Neural crest cell (in vitro differentiated cells): ENCODE measurements at regions not wholly inside any gene's neighbourhood (a gene's known extent, or its start where the extent isn't known, plus 50 kb on each side); places are given as distances from the start of the nearest gene placed in this dataset.

Experiments used
- DNase-seq: peaks from one replicate; pipeline ENCODE4 v3.0.0; 2021; ENCODE audit warnings: low read depth, mixed read lengths, low spot score
- H3K27ac Mint-ChIP-seq: one replicate; pipeline ENCODE4 v1.8.0; 2021; ENCODE audit warnings: mild to moderate bottlenecking, mixed read lengths; ENCODE audit not compliant: unreplicated experiment
- H3K27me3 Mint-ChIP-seq: 2 replicates; pipeline ENCODE4 v1.8.0; 2021; ENCODE audit warnings: low read depth, mild to moderate bottlenecking, mixed read lengths
- H3K36me3 Mint-ChIP-seq: 2 replicates; pipeline ENCODE4 v1.8.0; 2021; ENCODE audit warnings: low read depth, mild to moderate bottlenecking, mixed read lengths
- H3K4me1 Mint-ChIP-seq: 2 replicates; pipeline ENCODE4 v1.8.0; 2021; ENCODE audit warnings: mixed read lengths
- H3K4me3 Mint-ChIP-seq: one replicate; pipeline ENCODE4 v1.8.0; 2021; ENCODE audit warnings: mild to moderate bottlenecking, mixed read lengths
- H3K9me3 Mint-ChIP-seq: 2 replicates; pipeline ENCODE4 v1.8.0; 2021; ENCODE audit warnings: mixed read lengths
- CTCF ChIP-seq: fragments of 200-600 bp; sonication (generic); conservative IDR thresholded peaks from 2 replicates; pipeline ENCODE4 v1.5.0; 2021; ENCODE audit warnings: antibody characterized with exemption, mild to moderate bottlenecking

GRCh38 chr17:15112846-15113617 lies 152.1 kb downstream of the PMP22 start:
- Mint-ChIP-seq H3K9me3 (peaks cover 10% of the 10 kb centered on the region), H3K27ac (no peak overlapping the region), H3K4me1 (peaks cover 22% of the 10 kb centered on the region), H3K4me3 (no peak overlapping the region), H3K36me3 (peaks cover 7% of the 10 kb centered on the region), H3K27me3 (no peaks in the 10 kb centered on the region)
- DNase-seq: no peak
- TF ChIP-seq CTCF: no peak

GRCh38 chr17:15109608-15110007 lies 155.5 kb downstream of the PMP22 start:
- no peak for TF ChIP-seq CTCF
- Mint-ChIP-seq H3K27ac (no peak overlapping the region), H3K4me1 (peaks cover 18% of the 10 kb centered on the region), H3K9me3 (peaks cover 1% of the 10 kb centered on the region), H3K27me3 (no peaks in the 10 kb centered on the region), H3K36me3 (no peaks in the 10 kb centered on the region), H3K4me3 (no peak overlapping the region)
- no peak for DNase-seq

- H3K36me3 Mint-ChIP-seq: no peaks in the 10 kb centered on the region
- peaks cover 18% of the 10 kb centered on the region for H3K4me1 Mint-ChIP-seq
- DNase-seq: no peak
- no peaks in the 10 kb centered on the region for H3K9me3 Mint-ChIP-seq
- TF ChIP-seq CTCF: no peak
- H3K27ac Mint-ChIP-seq: no peak overlapping the region
- no peak overlapping the region for H3K4me3 Mint-ChIP-seq
- no peaks in the 10 kb centered on the region for H3K27me3 Mint-ChIP-seq
Measured at GRCh38 chr17:15108992-15109391, 156.1 kb downstream of the PMP22 start.

GRCh38 chr17:15106540-15106939 lies 158.6 kb downstream of the PMP22 start:
- peak overlapping the region; percentile 35 for H3K27ac Mint-ChIP-seq

GRCh38 chr17:15103785-15104184 lies 161.3 kb downstream of the PMP22 start:
- H3K4me1 Mint-ChIP-seq: peaks cover 4% of the 10 kb centered on the region
- no peaks in the 10 kb centered on the region for H3K9me3 Mint-ChIP-seq
- H3K36me3 Mint-ChIP-seq: no peaks in the 10 kb centered on the region
- no peak for DNase-seq
- H3K27me3 Mint-ChIP-seq: no peaks in the 10 kb centered on the region
- H3K4me3 Mint-ChIP-seq: no peak overlapping the region
- no peak overlapping the region for H3K27ac Mint-ChIP-seq
- TF ChIP-seq CTCF: no peak

More at GRCh38 chr17:15106540-15106939, 158.6 kb downstream of the PMP22 start:
- H3K36me3 Mint-ChIP-seq: no peaks in the 10 kb centered on the region
- H3K27me3 Mint-ChIP-seq: no peaks in the 10 kb centered on the region
- DNase-seq: no peak
- no peaks in the 10 kb centered on the region for H3K9me3 Mint-ChIP-seq
- peaks cover 4% of the 10 kb centered on the region for H3K4me1 Mint-ChIP-seq
- H3K4me3 Mint-ChIP-seq: no peak overlapping the region
- no peak for TF ChIP-seq CTCF
